ENCODE measurements at regions not wholly inside any gene's neighbourhood (a gene's known extent, or its start where the extent isn't known, plus 50 kb on each side); places are given as distances from the start of the nearest gene placed in this dataset.

- TF ChIP-seq SPI1 (IDR thresholded peaks at IDR 0.05; ENCODE audit: low read depth, low read length): no peak
- no peak for TF ChIP-seq TAF1 (IDR thresholded peaks at IDR 0.05; ENCODE audit: low read depth, low read length)
- no peak for TF ChIP-seq POLR2AphosphoS5 (IDR thresholded peaks at IDR 0.05; ENCODE audit: low read depth, low read length)
- TF ChIP-seq PAX5 (IDR thresholded peaks at IDR 0.05; ENCODE audit: insufficient read depth, low read length, severe bottlenecking): no peak
- no peak for TF ChIP-seq POLR2A (IDR thresholded peaks at IDR 0.05; ENCODE audit: low read depth, low read length)
- TF ChIP-seq POU2F2 (IDR thresholded peaks at IDR 0.05; ENCODE audit: low read depth, low read length): no peak
- FAIRE-seq (no peak), DNase-seq (ENCODE audit: insufficient read length, low spot score) (no peak)
Observed at GRCh38 chr10:128926711-128927110, 540.3 kb upstream of the MGMT start.

DNA sequence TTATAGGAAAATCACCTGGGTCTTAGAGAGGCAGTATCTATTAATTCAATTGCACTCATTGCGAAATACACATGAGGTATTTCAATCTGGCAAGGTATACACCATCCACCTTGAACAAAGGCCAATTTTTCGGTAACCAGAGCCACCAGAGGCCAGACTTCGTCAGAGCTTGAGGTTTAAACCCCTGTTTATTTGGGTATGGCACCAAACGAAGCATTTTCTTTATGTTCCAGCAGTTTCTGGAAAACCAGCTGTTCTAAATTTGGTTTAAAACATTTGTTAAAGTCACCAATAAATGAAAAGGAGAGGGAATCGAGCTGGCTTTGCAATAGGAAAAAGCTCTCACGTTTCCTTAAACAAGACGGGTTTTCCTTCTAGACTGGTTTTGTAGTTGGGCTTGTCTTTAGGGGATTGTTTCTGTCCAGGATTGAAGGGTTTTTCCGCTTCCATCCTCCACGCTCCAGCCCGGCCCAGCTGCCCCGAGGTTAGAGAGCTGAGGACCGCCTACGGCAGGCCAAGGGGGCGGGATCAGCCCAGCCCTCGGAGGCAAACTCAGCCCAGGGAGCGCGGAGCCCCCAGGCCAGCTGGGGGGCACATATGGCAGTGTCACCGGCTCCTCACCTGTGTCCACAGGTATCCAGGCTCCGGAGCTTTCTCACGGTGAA lies 539.4 kb upstream of the MGMT start:
- DNase-seq (ENCODE audit: insufficient read length, low spot score) (no peak), FAIRE-seq (no peak)
- TF ChIP-seq POU2F2 (IDR thresholded peaks at IDR 0.05; ENCODE audit: low read depth, low read length) (no peak), SPI1 (IDR thresholded peaks at IDR 0.05; ENCODE audit: low read depth, low read length) (no peak), POLR2AphosphoS5 (IDR thresholded peaks at IDR 0.05; ENCODE audit: low read depth, low read length) (no peak), TAF1 (IDR thresholded peaks at IDR 0.05; ENCODE audit: low read depth, low read length) (no peak), PAX5 (IDR thresholded peaks at IDR 0.05; ENCODE audit: insufficient read depth, low read length, severe bottlenecking) (no peak)

- no peak for FAIRE-seq
- TF ChIP-seq PAX5 (IDR thresholded peaks at IDR 0.05; ENCODE audit: insufficient read depth, low read length, severe bottlenecking) (no peak), TAF1 (IDR thresholded peaks at IDR 0.05; ENCODE audit: low read depth, low read length) (no peak), POU2F2 (IDR thresholded peaks at IDR 0.05; ENCODE audit: low read depth, low read length) (no peak)
Observed at GRCh38 chr10:128928231-128928836, 538.7 kb upstream of the MGMT start.

GRCh38 chr10:128929131-128929530 lies 537.9 kb upstream of the MGMT start:
- TF ChIP-seq TAF1 (IDR thresholded peaks at IDR 0.05; ENCODE audit: low read depth, low read length) (no peak), POLR2A (IDR thresholded peaks at IDR 0.05; ENCODE audit: low read depth, low read length) (no peak), PAX5 (IDR thresholded peaks at IDR 0.05; ENCODE audit: insufficient read depth, low read length, severe bottlenecking) (no peak), SPI1 (IDR thresholded peaks at IDR 0.05; ENCODE audit: low read depth, low read length) (no peak), POLR2AphosphoS5 (IDR thresholded peaks at IDR 0.05; ENCODE audit: low read depth, low read length) (no peak), POU2F2 (IDR thresholded peaks at IDR 0.05; ENCODE audit: low read depth, low read length) (no peak)
- FAIRE-seq: no peak

More at GRCh38 chr10:128928231-128928836, 538.7 kb upstream of the MGMT start:
- no peak for DNase-seq (ENCODE audit: insufficient read length, low spot score)

GRCh38 chr10:128929767-128930166 lies 537.3 kb upstream of the MGMT start:
- FAIRE-seq: no peak
- no peak for TF ChIP-seq PAX5 (IDR thresholded peaks at IDR 0.05; ENCODE audit: insufficient read depth, low read length, severe bottlenecking)
- no peak for TF ChIP-seq POU2F2 (IDR thresholded peaks at IDR 0.05; ENCODE audit: low read depth, low read length)
- TF ChIP-seq SPI1 (IDR thresholded peaks at IDR 0.05; ENCODE audit: low read depth, low read length): no peak
- TF ChIP-seq TAF1 (IDR thresholded peaks at IDR 0.05; ENCODE audit: low read depth, low read length): no peak
- TF ChIP-seq POLR2A (IDR thresholded peaks at IDR 0.05; ENCODE audit: low read depth, low read length): no peak
- TF ChIP-seq POLR2AphosphoS5 (IDR thresholded peaks at IDR 0.05; ENCODE audit: low read depth, low read length): no peak
- no peak for DNase-seq (ENCODE audit: insufficient read length, low spot score)

More at GRCh38 chr10:128929131-128929530, 537.9 kb upstream of the MGMT start:
- no peak for DNase-seq (ENCODE audit: insufficient read length, low spot score)

GRCh38 chr10:128930515-128930914 lies 536.5 kb upstream of the MGMT start:
- TF ChIP-seq POU2F2 (IDR thresholded peaks at IDR 0.05; ENCODE audit: low read depth, low read length): no peak
- no peak for TF ChIP-seq SPI1 (IDR thresholded peaks at IDR 0.05; ENCODE audit: low read depth, low read length)
- TF ChIP-seq POLR2A (IDR thresholded peaks at IDR 0.05; ENCODE audit: low read depth, low read length): no peak
- TF ChIP-seq PAX5 (IDR thresholded peaks at IDR 0.05; ENCODE audit: insufficient read depth, low read length, severe bottlenecking): no peak
- no peak for TF ChIP-seq TAF1 (IDR thresholded peaks at IDR 0.05; ENCODE audit: low read depth, low read length)
- TF ChIP-seq POLR2AphosphoS5 (IDR thresholded peaks at IDR 0.05; ENCODE audit: low read depth, low read length): no peak
- FAIRE-seq: no peak

GRCh38 chr10:128932071-128932820 lies 534.8 kb upstream of the MGMT start:
- TF ChIP-seq SPI1 (IDR thresholded peaks at IDR 0.05; ENCODE audit: low read depth, low read length): no peak
- no peak for TF ChIP-seq POU2F2 (IDR thresholded peaks at IDR 0.05; ENCODE audit: low read depth, low read length)
- TF ChIP-seq TAF1 (IDR thresholded peaks at IDR 0.05; ENCODE audit: low read depth, low read length): no peak
- no peak for TF ChIP-seq PAX5 (IDR thresholded peaks at IDR 0.05; ENCODE audit: insufficient read depth, low read length, severe bottlenecking)
- no peak for TF ChIP-seq POLR2AphosphoS5 (IDR thresholded peaks at IDR 0.05; ENCODE audit: low read depth, low read length)
- TF ChIP-seq POLR2A (IDR thresholded peaks at IDR 0.05; ENCODE audit: low read depth, low read length): no peak
- FAIRE-seq (no peak), DNase-seq (ENCODE audit: insufficient read length, low spot score) (no peak)

More at GRCh38 chr10:128930515-128930914, 536.5 kb upstream of the MGMT start:
- no peak for DNase-seq (ENCODE audit: insufficient read length, low spot score)

DNA sequence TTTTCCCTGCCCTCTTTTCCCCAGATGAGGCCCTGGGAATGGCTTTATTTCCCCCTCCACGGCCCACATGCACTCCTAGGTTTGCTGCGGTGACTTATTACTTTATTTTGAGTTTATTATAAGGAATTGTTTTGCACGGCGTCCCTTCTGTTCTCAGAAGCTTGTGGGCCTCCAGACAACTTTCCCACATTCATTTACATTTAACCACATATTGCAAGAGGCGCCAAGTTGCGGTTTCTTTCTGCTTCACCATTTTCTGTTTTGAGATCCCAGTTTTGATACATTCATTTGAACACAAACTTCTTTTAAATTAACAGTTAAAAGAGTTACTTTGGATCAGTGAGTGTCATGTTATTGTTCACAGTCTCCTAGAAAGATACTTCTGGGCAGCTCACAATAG lies 532.5 kb upstream of the MGMT start:
- no peak for TF ChIP-seq SPI1 (IDR thresholded peaks at IDR 0.05; ENCODE audit: low read depth, low read length)
- TF ChIP-seq PAX5 (IDR thresholded peaks at IDR 0.05; ENCODE audit: insufficient read depth, low read length, severe bottlenecking): no peak
- no peak for TF ChIP-seq POLR2AphosphoS5 (IDR thresholded peaks at IDR 0.05; ENCODE audit: low read depth, low read length)
- TF ChIP-seq POU2F2 (IDR thresholded peaks at IDR 0.05; ENCODE audit: low read depth, low read length): no peak
- TF ChIP-seq TAF1 (IDR thresholded peaks at IDR 0.05; ENCODE audit: low read depth, low read length): no peak
- no peak for TF ChIP-seq POLR2A (IDR thresholded peaks at IDR 0.05; ENCODE audit: low read depth, low read length)
- DNase-seq (ENCODE audit: insufficient read length, low spot score): no peak
- no peak for FAIRE-seq

- FAIRE-seq: no peak
- DNase-seq (ENCODE audit: insufficient read length, low spot score): no peak
- TF ChIP-seq POLR2AphosphoS5 (IDR thresholded peaks at IDR 0.05; ENCODE audit: low read depth, low read length): no peak
- no peak for TF ChIP-seq POLR2A (IDR thresholded peaks at IDR 0.05; ENCODE audit: low read depth, low read length)
- TF ChIP-seq POU2F2 (IDR thresholded peaks at IDR 0.05; ENCODE audit: low read depth, low read length): no peak
Observed at GRCh38 chr10:128936392-128936791, 530.6 kb upstream of the MGMT start.

Data from GM12891 (cell line).